Breast epithelium (tissue), 4 donors: ENCODE measurements at regions not wholly inside any gene's neighbourhood (a gene's known extent, or its start where the extent isn't known, plus 50 kb on each side); places are given as distances from the start of the nearest gene placed in this dataset.

ENCODE experiments used
- DNase-seq, 2 donors: peaks; one replicate each; pipeline ENCODE4 v3.0.0-alpha.2; 2019; ENCODE audit warnings: low spot score in 2 of 2
- H3K27ac ChIP-seq, 2 donors: fragments of 200-600 bp; sonication (generic) in 1 of 2; one replicate each; pipeline ENCODE4 v1.5.1; 2016 to 2019; ENCODE audit warnings: mild to moderate bottlenecking in 1 of 2
- H3K27me3 ChIP-seq, 2 donors: fragments of 200-600 bp; sonication (generic) in 1 of 2; one replicate each; pipeline versions ENCODE4 v1.5.1 to v1.6.0; 2017 to 2019; ENCODE audit warnings: control low read depth in 1 of 2, mild to moderate bottlenecking in 1 of 2
- H3K36me3 ChIP-seq: fragments of 200-600 bp; one replicate; pipeline ENCODE4 v1.5.1; 2019
- H3K4me1 ChIP-seq, 2 donors: fragments of 200-600 bp; sonication (generic); one replicate each; pipeline ENCODE4 v1.5.1; 2016 to 2019; ENCODE audit warnings: control low read depth in 1 of 2
- H3K4me3 ChIP-seq, 3 donors: fragments of 200-600 bp; sonication (generic); 1 replicate in 2 of 3; 2 replicates in 1 of 3; pipeline ENCODE4 v1.5.1; 2016 to 2019; ENCODE audit warnings: mild to moderate bottlenecking in 3 of 3, moderate library complexity in 2 of 3
- H3K9me3 ChIP-seq, 2 donors: fragments of 200-600 bp; sonication (generic) in 1 of 2; one replicate each; pipeline ENCODE4 v1.5.1; 2016 to 2019; ENCODE audit warnings: control low read depth in 1 of 2
- CTCF ChIP-seq, 3 donors: fragments of 450-650 bp; IDR thresholded peaks; one replicate each; pipeline ENCODE4 v1.5.1; 2016 to 2017; ENCODE audit warnings: antibody characterized with exemption in 3 of 3, mild to moderate bottlenecking in 3 of 3, moderate library complexity in 3 of 3
- POLR2A ChIP-seq: fragments of 450-650 bp; IDR thresholded peaks from one replicate; pipeline ENCODE4 v1.6.1; 2016; ENCODE audit warnings: antibody characterized with exemption, mild to moderate bottlenecking, moderate library complexity
- POLR2AphosphoS5 ChIP-seq, 3 donors: sonication (generic); formaldehyde crosslinking; IDR thresholded peaks; one replicate each; pipeline ENCODE4 v1.6.1; 2017; ENCODE audit warnings: antibody characterized with exemption in 3 of 3
- intact Hi-C: fragments of 100-400 bp; cut with DNase I; formaldehyde crosslinking; loops from one replicate; pipeline ENCODE4 v1.15.1; 2023; ENCODE audit warnings: low total_unique reads

- no peaks in the 10 kb centered on the region for H3K4me1 ChIP-seq
- H3K9me3 ChIP-seq, result peaks cover 0 to 8% of the 10 kb centered on the region in 2 donors
- H3K27ac ChIP-seq, result no peak overlapping the region
- TF ChIP-seq CTCF (IDR thresholded peaks at IDR 0.05) (no peak), POLR2A (no peak), POLR2AphosphoS5 (IDR thresholded peaks at IDR 0.05) (no peak)
- no peaks in the 10 kb centered on the region for H3K36me3 ChIP-seq
- intact Hi-C loops, result loop anchor here (10.0 kb wide), 1 partner anchor 1173 kb away; no protein-coding TSS in a partner anchor
- DNase-seq, result no peak
- H3K27me3 ChIP-seq, result no peaks in the 10 kb centered on the region
- H3K4me3 ChIP-seq, result no peak overlapping the region
Measured at GRCh38 chr2:35067420-35067819, 1288.2 kb upstream of the CRIM1 start.

GRCh38 chr2:35063836-35064235 lies 1291.7 kb upstream of the CRIM1 start:
- TF ChIP-seq POLR2AphosphoS5 (IDR thresholded peaks at IDR 0.05) (no peak), CTCF (IDR thresholded peaks at IDR 0.05) (no peak), POLR2A (no peak)
- Histone ChIP-seq H3K27ac (no peak overlapping the region), H3K4me3 (no peak overlapping the region), H3K4me1 (no peaks in the 10 kb centered on the region), H3K27me3 (no peaks in the 10 kb centered on the region), H3K9me3 (no peaks in the 10 kb centered on the region), H3K36me3 (no peaks in the 10 kb centered on the region)
- intact Hi-C loops, result loop anchor here (10.0 kb wide), 1 partner anchor 1169 kb away; no protein-coding TSS in a partner anchor
- no peak for DNase-seq

GRCh38 chr2:35035883-35036282 lies 1319.7 kb upstream of the CRIM1 start:
- TF ChIP-seq CTCF (IDR thresholded peaks at IDR 0.05), result no peak
- no peak for TF ChIP-seq POLR2A
- no peak for TF ChIP-seq POLR2AphosphoS5 (IDR thresholded peaks at IDR 0.05)
- intact Hi-C loops, result no loop called here
- Histone ChIP-seq H3K36me3 (no peaks in the 10 kb centered on the region), H3K27me3 (no peaks in the 10 kb centered on the region), H3K4me1 (no peaks in the 10 kb centered on the region), H3K4me3 (no peak overlapping the region), H3K9me3 (no peaks in the 10 kb centered on the region), H3K27ac (no peak overlapping the region)
- DNase-seq, result no peak

- intact Hi-C loops, result no loop called here
- Histone ChIP-seq H3K4me1 (no peaks in the 10 kb centered on the region), H3K27me3 (no peaks in the 10 kb centered on the region), H3K9me3 (no peaks in the 10 kb centered on the region), H3K36me3 (no peaks in the 10 kb centered on the region), H3K27ac (no peak overlapping the region), H3K4me3 (no peak overlapping the region)
- no peak for DNase-seq
- TF ChIP-seq CTCF (IDR thresholded peaks at IDR 0.05), result no peak
- TF ChIP-seq POLR2A, result no peak
- TF ChIP-seq POLR2AphosphoS5 (IDR thresholded peaks at IDR 0.05), result no peak
Measured at GRCh38 chr2:35033748-35034147, 1321.8 kb upstream of the CRIM1 start.

- intact Hi-C loops, result no loop called here
- no peaks in the 10 kb centered on the region for H3K27me3 ChIP-seq
- H3K36me3 ChIP-seq, result no peaks in the 10 kb centered on the region
- no peaks in the 10 kb centered on the region for H3K4me1 ChIP-seq
- H3K27ac ChIP-seq, result no peak overlapping the region
- no peaks in the 10 kb centered on the region for H3K9me3 ChIP-seq
- no peak for DNase-seq
- TF ChIP-seq POLR2A, result no peak
- no peak for TF ChIP-seq CTCF (IDR thresholded peaks at IDR 0.05)
- no peak for TF ChIP-seq POLR2AphosphoS5 (IDR thresholded peaks at IDR 0.05)
- H3K4me3 ChIP-seq, result no peak overlapping the region
Measured at GRCh38 chr2:35023545-35023944, 1332.0 kb upstream of the CRIM1 start.
